Muscle of back (tissue), 3 donors: ENCODE measurements at regions not wholly inside any gene's neighbourhood (a gene's known extent, or its start where the extent isn't known, plus 50 kb on each side); places are given as distances from the start of the nearest gene placed in this dataset.
"Not testable (repeated sequence)": the region's sequence is repeated elsewhere in the genome, so short reads cannot be mapped to it uniquely, and the experiment has no call there.

Source experiments
- DNase-seq, 3 donors: peaks; one replicate each; pipeline versions ENCODE4 v3.0.0 to v3.0.0-alpha.2; 2013

DNA sequence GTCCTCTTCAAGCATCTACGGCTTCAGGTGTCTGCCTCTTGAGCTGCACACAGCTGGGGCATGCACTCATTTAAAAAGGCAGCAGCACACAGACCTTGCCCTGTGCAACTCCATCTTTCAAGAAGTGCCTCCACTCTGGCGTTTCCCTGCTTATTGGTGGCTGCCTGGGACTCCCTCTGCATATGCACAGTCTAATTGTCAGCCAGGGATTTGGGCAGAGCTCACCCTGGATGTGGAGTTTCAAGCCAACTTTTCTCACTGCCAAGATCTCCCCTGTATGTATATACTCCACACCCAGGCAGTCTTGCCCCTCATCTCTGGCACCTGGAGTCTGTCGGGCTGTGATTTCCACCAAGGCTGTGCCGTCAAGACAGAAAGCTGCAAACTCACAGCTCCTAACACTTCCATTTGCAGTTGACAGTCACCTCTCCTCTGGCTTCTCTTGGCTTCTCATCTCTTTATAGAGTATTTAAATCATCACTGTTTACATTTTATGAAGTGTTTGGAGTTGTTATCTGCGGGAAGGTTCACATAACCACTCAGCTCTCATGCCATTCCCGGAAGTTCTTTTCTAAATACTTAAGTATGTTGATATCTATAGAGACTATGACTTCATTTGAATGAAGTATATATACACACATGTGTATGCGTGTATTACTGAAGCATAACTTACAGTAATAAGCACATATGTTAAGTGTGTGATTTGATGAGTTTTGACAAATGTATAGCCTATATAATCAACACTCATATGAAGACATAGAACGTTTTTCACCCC is 128.2 kb downstream of the NPIPB11 start:
- not testable (repeated sequence) for DNase-seq

DNA sequence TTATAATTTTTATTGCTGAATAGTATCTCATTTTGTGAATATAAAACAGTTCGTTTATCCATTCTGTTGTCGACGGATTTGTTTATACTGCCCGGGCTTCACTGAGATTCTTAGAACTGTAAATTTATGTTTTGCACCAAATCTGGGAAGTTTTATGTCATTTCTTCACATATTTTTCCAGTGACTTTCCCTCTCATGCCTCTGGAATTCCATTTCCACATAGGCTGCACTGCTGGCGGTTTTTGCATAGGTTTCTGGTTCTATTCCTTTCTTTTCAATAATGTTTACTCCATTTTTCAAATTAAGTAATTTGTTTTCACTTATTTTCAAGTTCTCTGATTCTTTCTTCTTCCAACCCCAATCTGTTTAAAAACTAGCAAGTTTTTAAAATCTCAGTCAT is 130.1 kb downstream of the NPIPB11 start:
- DNase-seq: not testable (repeated sequence)

DNA sequence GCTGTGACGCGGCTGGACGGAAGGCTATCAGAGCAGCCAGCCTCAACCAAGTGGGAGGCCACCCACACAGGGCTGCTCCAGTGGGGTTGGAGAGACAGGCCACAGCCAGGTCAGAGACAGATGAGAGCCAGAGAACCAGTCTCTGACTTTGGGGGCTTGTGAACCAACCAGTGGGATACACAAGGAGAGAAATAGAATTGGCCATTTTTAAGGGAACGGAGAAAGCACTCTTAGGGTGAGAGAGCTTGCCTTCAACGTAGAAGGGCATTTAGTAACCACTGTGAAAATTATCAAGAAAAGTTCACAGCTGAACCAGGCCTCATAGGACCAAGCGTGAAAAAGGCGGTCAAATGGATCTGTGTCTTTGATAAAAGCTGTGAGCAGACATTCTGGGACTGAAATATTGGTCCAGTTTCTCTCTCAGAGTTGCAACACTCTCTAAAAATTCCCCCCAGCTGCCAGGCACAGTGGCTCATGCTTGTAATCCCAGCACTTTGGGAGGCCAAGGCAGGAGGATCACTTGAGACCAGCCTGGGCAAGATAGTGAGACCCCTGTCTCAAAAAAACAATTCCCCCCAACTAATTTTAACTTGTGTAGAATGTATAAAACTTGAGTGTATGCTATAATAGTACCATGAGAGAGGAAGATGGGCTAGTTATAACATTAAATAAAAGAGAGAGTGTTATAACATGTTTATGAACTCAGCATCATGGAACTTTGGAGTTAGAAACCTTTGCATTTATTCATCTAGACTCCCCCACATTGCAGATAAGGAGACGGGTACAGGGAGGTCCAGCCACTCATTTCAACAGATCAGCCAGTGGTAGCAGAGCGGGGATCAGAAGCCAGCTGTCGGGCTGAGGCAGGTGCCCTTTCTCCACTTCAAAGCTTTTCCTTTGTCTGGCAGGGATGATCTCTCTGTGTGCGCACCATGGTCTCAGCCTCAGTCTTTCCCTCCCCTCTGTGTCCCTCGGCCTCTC is 132.2 kb downstream of the NPIPB11 start:
- not testable (repeated sequence) for DNase-seq

DNA sequence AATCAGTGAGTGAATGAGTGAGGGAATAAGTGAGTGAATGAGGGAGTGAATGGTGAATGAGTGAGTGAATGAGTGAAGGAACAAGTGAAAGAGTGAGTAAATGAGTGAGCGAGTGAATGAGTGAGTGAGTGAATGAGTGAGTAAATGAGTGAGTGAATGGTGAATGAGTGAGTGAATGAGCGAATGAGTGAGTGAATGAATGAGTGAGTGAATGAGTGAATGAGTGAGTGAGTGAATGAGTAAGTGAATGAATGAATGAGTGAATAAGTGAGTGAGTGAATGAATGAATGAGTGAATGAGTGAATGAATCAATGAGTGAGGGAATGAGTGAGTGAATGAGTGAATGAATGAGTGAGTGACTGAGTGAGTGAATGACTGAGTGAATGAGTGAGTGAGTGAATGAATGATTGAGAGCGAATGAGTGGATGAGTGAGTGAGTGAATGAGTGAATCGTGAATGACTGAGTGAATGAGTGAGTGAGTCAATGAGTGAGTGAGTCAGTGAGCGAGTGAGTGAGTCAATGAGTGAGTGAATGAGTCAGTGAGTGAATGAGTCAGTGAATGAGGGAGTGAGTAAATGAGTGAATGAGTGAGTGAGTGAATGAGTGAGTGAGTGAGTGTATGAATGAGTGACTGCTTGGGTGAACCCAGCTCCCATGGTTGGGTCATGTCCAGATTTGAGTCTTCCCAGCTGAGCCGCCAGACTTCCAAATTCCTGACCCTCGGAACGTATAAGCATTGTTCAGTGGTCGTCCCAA is 133.0 kb downstream of the NPIPB11 start:
- DNase-seq: not testable (repeated sequence)

DNA sequence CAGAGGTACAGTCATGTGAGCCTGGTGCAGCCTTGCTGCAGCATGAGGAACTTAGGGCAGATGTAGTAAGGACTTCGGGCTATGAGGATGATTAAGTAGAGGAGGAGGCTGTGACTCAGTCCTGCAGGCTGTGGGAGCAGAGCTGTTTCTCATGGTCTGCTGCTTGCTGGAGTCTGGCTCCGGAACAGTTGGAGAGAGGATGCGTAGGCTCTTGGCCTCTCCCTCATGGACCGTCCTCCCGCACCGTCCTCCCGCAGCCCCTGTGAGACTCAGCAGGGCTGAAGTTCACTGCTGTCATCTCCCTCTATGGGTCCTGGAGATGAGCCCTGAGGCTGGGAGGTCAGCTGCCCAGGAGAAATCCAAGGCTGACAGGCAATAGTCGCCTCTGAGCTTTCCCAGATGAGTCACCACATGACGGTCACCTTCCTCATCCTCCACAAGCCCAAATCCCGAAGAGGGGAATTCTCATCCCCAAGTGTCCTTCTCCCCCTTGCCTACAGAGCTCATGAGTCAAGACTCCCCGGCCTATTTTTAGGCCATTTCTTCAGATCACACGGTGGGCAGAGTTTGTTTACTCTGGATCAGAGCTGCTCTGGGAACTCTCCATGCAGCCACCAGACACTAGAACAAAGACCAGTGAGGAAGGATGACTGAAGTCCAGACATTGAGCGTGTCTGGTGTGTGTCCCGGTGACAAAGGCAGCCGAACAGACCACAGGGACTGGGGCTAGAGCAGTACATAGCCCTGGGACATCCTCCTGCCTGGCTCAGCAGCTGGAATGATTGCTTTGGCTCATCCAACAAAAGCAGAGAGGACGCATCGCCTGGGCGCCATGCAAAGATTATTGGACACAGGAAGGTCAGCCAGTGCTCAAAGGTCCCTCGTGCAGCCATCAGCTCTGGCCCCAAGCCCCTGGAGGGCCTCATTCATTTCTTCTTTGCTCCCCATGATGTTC is 134.5 kb downstream of the NPIPB11 start:
- not testable (repeated sequence) for DNase-seq

DNA sequence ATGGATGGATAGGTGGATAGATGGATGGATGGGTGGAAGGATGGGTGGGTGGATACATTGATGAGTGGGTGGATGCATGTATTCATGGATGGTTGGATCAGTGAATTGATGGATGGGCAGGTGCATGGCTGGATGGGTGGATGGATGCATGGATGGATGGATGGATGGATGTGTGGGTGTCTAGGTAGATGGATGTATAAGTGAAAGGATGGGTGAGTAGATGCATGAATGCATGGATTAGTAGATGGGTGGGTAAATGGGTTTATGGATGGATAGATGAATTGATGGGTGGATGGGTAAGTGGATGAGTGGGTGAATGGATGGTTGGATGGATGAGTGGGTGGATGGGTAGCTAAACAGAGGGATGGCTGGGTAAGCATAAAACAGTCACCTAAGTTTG is 135.6 kb downstream of the NPIPB11 start:
- DNase-seq: not testable (repeated sequence)

DNA sequence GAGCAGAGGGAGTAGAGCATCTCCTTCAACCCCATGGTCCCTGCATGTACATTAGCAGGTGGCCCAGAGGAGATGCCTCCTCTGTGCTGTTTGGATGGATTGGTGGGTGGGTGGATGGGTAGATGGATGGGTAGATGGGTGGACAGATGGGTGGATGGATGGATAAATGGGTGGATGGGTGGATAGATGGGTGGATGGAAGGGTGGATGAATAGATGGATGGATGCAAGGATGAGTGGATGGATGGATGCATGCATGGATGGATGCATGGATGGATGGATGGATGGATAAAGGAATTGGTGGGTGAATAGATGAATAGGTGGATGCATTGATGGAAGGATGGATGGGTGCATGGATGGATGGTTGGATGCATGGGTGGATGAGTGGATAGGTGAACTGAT is 136.5 kb downstream of the NPIPB11 start:
- not testable (repeated sequence) for DNase-seq

DNA sequence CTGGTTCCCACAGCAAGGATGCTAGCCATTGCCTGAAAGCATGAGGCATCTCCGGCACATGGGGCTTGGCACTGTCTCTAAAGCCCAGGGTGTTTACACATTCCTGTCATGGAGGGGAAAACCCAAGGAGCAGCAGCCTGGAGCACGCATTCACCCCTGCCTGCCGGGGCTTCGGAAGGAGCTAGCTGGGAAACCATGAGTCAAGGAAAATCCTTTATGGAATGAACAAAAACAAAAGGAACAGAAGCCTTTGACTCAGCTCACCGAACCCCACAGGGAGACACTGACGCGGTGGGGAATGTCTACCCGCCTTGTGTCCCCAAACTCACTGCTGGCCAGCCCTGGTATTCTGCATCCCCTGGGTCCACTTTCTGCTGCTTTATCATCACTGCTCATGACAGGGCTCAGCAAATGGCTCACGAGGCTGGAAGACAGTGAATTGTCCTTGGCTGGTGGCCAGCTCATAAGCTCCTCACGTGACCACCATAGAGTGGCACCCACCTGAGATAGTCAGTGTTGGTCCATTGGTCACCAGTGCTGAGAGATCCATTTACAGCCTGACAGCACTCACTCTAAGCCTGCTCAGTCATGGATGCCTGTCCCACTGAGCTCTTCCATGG is 137.2 kb downstream of the NPIPB11 start:
- DNase-seq: peak in 1 of 3 donors; percentile 63

DNA sequence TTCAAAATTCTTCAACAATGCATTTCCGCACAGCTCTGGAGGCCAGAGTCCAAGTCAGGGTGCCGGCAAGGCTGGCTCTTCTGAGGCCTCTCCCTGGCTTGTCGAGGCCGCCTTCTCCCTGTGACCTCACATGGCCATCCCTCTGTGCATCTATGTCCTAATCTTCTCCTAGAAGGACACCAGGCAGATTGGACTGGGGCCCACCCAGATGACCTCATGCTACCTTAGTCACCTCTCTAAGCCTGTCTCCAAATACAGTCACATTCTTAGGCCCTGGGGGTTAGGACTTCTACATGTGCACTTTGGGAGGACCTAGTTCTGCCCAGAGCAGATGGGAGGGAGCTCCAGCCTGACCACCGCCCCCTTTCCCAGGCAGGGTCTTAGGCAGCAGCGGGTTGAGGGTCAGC is 137.7 kb downstream of the NPIPB11 start:
- not testable (repeated sequence) for DNase-seq

DNA sequence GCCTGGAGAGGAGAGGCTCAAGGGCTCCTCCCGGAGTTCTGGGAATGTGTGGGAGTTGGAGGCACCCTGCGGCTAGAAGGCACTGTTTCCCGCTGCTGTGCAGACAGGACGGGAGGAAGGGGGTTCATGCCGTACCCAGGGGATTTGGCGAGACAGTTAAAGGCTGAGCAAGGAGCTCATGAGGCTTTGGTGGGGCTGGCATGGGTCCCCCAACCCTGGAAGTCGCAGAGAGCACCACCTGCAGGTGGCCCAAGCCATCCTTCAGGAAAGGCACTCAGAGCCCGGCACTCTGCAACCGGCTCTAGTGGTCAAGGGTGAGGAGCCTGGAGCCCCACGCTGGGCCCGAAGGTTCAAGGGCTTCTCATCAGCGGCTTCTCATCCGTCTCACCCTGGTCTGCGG is 138.2 kb downstream of the NPIPB11 start:
- not testable (repeated sequence) for DNase-seq

DNA sequence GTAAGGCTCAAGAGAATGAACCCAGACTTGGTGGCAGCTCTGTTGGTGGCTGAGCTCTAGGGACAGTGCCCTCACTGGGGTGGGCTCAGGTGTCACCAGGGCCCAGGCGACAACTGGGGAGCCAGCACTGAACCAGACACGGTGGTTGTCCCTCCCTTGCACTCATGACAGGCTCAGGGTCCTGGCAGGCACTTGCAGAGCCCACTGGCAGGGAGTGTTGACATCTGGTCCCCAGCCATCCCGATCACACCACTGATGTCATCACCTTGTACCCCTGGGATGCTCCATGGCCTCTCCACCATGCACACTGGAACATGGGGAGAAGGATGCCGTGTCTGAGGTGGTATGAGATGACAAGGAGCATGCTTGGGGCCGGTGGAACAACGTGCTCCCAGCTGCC is 138.6 kb downstream of the NPIPB11 start:
- DNase-seq: not testable (repeated sequence)

DNA sequence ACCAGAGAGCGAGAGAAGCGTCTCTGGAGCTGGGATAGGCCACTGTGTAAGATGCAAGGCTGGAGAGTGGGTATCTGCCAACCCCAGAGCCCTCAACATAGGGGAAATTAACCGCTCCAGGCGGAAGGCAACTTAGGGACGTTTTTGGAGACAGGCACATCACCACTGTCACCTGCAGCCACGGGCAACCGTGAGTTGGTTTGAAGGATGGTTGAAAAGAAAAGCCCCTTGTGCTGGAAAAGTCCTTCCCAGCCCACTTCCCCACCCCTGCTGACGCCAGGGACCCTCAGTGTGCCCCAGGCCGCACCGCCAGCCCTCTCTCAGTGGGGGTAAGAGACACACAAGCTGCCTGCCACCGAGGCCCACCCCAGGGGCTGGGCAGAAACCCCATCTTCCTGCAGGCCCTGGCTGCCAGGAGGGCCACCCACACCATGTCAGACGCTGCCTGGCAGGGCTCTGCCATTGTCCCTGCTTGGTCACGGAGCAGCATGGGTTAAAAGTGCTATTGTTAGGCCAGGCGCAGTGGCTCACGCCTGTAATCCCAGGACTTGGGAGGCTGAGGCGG is 139.4 kb downstream of the NPIPB11 start:
- not testable (repeated sequence) for DNase-seq

DNA sequence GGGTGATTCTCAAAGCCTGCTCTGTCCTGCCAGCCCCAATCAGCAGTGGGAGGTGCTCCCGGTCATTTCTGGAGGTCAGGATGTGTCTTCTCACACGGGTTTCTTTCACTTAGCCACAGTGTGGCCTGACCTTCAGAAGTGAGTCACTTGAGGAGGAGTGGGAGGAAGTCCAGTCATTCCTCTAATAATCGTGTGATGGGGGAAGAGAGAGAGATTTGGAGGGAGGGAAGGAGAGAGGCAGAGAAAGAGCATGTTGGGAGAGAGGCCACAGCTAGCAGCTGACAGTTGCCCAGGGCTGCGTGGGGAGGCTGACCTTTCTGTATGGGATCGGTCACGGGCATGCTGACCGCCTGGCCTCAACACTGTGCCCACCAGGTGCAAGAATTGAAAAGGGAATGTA is 139.9 kb downstream of the NPIPB11 start:
- not testable (repeated sequence) for DNase-seq

DNA sequence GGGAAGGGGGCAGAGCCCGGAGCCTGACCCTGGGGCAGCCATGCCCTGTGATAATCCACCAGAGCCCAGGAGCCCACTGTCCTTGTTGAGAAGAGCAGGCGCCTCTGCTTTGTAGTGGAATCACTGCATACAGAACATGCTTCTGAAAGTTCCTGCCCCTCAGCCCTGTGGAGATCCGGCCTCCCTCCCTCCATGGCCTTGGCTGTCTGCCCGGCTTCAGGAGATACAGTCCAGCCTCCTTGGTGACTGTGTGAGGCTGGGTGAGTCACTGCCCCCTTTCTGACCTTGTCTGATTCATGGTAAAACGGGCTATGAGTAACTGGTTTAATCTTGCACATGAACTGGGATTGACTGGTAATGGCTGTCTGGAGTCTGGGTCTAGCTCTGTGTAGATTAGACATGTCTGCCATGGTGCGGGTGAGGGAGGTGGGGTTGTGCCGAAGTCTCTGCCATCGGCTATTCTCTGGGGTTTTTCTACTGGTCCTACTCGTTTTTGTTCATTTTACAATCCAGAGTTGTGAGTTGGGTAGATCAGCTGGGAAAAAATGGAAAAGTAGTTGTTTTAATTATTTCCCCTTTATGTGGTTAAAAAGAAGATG is 141.2 kb downstream of the NPIPB11 start:
- peak; percentile 80 to 90 (median 84) for DNase-seq

DNA sequence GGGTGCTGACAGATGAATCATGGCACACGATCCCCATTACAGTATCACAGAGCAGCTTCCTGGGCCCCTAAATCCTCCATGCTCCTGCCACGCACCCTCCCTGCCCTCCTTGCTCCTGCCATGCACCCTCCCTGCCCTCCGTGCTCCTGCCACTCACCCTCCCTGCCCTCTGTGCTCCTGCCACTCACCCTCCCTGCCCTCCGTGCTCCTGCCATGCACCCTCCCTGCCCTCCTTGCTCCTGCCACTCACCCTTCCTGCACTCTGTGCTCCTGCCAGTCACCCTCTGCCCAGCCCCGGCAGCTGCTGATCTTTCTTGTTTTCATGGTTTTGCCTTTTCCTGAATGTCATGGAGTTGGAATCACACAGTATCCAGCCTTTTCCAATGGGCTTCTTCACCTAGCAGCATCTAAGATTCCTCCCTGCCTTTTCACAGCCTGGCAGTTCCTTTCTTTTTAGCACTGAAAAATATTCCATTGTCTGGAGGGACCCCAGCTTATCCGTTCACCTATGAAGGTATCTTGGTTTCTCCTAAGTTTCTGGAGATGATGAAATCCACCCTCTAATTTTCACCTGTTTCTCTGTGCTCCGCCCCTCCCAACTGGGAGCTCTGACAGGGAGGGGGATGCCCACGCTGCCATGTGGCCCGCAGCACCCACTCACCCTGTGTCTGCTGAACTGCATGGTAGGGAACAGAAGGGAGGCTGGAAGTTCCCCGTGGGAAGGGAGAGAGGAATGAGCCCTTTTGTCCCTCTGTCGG is 142.3 kb downstream of the NPIPB11 start:
- DNase-seq: not testable (repeated sequence)

DNA sequence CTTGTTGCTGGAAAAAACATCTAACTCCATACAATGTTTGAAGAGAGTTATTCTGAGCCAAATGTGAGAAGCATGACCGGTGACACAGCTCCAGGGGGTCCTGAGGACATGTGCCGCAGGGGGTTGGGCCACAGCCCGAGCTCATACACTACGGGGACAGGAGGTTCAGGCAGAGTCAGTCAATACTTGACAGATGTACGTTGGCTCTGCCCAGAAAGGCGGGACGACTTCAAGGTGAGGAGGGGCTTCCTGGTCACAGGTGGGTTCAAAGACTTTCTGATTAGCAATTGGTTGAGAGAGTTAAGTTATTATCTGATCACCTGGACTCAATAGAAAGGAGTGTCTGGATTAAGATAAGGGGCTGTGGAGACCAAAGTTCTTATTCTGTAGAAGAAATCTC is 143.8 kb downstream of the NPIPB11 start:
- not testable (repeated sequence) for DNase-seq

DNA sequence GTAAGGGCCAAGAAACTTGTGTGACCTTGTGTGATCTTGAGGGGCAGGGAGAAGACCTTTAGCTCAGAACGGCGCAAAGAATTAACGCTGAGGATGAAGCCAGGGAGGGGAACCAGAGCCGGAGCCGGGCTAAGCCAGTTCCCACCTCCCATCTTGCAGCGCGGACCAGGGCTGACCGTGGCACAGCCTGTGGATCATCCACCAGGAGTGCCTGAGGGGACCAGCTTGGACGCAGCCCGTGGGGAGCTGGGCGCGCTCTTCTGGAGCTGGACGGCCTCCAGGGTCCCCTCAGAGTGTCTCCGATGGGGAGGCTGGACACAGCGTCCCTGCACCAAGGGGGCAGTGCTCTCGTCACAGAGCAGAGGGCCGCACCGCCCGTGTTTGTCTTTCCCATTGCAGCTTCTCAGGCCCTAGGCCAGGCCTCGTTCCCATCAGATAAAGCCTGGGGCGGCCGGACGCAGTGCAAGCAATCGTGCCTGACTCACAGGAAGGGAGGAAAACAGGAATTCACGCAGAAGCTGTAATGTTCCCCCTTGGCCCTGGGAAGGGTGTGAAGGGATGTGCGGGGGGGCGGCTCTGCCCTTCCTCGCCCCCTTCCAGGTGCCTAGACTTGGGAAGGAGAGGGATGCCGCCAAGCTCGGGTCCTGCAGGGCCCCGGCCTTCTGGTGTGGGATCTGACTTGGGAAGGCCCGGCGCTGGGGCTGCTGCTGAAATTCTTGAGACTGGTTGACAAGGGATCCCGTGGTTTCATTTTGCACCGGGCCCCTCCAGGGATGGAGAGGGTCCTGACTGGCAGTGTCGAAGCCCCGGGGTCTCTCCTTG is 144.9 kb downstream of the NPIPB11 start:
- not testable (repeated sequence) for DNase-seq
